HG03108 (cell line): ENCODE measurements at regions not wholly inside any gene's neighbourhood (a gene's known extent, or its start where the extent isn't known, plus 50 kb on each side); places are given as distances from the start of the nearest gene placed in this dataset.

Experiments
- ATAC-seq: cut with Tn5 transposase; IDR thresholded peaks from one replicate; pipeline ENCODE4 v1.9.1; 2021; ENCODE audit warnings: moderate library complexity; ENCODE audit not compliant: unreplicated experiment

DNA sequence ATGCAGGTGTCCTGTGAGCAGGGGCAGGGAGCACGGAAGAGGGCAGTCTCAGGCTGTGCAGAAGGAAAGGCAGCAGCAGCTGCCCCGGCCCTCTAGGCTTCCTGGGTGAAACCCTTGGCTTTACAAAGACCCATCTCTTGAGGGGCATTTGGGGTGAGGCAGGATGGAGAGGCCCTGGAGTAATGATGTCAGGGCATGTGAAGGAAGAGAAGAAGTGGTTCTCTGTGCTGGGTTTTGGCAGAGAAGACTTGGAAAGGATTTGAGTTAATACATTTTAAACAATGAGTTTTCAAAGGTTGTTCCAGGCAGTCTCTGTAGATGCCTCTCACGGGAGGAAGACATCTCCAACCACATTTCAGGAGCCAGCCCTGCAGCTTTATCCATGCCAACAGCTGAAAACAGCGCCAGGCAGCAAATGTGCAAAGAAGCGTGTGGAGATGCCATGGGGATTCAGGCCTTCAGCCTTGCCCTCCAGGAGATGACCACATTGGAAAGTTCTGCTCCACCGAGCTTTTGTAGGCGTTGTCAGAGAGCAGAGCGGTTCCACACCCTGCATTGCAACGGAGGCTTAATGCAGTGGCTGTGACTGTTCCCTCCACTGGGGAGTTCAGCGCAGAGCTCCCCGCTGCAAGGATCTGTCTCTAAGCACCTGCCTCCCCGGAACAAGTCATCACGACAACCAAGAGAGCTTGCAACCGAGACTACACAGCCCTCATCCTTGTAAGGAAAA, 322.8 kb downstream of the UQCRFS1 start:
- no peak for ATAC-seq

DNA sequence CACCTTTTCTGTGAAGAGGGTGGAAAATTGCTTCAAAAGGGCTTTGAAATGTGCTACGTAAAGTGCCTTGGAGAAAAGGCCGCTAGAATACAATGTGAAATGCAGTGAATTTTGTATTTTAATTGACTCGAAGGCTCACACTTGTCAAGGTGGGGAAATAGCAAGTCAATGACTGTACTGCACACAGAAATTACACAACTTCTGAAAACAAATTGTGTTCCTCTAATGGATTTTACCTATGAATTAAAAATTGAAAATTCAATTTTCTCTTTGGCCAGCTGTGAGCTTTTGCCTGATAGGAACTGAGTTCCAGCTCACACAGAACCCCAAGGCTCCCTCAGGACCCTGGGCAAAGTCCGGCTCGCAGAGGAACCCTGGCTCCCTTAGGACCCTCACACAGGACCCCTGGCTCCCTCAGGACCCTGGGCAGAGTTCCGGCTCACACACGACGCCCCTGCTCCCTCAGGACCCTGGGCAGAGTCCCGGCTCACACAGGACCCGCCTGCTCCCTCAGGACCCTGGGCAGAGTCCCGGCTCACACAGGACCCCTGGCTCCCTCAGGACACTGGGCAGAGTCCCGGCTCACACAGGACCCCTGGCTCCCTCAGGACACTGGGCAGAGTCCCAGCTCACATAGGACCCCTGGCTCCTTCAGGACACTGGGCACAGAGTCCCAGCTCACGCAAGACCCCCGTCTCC, 324.9 kb downstream of the UQCRFS1 start:
- ATAC-seq: no peak

GRCh38 chr19:28886708-28887107, 326.2 kb downstream of the UQCRFS1 start:
- ATAC-seq: no peak

DNA sequence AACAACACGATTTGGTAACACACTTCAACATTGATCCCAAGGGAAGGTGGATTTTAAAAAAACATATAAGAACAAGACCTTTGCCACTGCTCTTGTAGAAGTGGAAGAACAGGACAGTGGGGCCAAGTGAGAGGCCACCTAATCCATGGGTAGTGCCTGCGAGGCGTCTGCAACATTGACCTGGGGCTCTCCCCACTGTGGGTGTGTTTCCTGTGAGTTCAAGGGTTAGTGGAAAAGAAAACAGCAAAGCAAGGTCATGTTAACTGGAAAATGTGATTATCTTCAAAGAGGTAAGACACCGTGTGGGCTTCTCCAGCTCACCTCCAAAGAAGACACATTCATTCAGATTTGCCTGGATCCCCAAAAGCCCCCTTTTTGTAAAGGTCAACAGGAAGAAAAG, 327.0 kb downstream of the UQCRFS1 start:
- no peak for ATAC-seq

DNA sequence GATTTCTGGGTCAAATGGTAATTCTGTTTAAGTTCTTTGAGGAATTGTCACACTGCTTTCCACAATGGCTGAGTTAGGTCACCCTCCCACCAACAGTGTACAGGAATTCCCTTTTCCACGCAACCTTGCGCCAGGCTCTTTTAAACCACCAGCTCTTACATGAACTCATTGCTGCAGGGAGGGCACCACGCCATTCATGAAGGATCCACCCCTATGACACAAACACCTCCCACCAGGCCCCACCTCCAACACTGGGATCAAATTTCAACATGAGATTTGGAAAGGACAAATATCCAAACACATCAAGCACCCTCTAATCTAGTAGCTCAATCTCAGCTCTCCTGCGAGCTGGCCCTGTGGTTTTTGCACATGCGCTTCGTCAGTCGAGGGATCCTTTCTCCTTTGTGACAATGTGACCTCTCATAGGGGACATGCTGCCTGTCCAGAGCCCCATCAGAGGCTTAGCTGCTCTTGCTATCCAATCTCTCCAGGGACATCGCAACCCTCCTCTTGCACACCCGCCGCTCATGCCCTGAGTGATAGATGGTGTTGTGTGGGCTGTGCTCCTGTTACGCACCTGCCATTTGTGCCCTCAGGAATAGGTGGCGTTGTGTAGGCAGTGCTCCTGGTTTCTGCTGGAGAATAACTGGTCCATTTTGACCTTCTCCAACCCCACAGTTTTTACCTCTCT, 328.0 kb downstream of the UQCRFS1 start:
- no peak for ATAC-seq

DNA sequence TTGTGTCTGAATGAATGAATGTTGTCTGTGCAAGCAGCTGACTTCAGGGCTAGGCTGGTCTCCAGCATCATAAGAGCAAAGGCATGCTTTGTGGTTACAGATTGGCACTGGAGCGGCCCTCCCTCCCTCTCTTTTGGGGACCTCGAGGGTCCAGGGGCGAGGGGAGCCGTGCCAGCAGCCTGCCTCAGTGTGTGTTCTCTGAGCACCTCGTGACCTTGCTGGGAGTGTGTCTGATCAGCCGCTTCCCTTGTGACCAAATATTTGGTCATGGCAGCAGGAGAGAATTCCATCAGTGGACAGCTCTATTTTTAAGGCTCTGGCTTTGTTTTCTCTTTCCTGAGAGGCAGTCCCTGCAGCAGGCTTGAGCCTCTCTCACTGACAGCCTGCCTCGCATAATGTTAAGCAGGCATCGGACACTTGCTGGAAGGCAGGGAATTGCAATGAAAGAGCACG, 329.7 kb downstream of the UQCRFS1 start:
- ATAC-seq: no peak

- no peak for ATAC-seq
Observed at GRCh38 chr19:28882818-28883217, 330.1 kb downstream of the UQCRFS1 start.

DNA sequence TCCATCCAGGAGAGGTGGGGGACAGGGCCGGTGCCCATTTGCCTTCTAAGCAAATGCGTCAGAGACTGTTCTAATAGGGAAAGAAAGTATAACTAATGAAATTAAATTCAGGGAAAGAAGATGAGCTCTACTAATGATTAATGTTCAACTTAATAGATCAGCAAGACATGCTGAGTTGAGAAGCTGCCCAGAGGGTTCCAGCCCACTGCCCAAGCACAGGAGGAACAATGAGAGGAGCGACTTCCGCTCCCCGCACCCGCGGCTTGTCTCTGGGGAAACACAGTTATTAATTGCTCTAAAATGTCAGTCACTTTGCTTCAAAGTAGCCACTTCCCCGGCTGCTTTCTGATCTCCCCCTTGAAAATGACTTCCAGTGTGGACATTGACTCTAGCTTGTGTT, 331.3 kb downstream of the UQCRFS1 start:
- ATAC-seq: no peak

DNA sequence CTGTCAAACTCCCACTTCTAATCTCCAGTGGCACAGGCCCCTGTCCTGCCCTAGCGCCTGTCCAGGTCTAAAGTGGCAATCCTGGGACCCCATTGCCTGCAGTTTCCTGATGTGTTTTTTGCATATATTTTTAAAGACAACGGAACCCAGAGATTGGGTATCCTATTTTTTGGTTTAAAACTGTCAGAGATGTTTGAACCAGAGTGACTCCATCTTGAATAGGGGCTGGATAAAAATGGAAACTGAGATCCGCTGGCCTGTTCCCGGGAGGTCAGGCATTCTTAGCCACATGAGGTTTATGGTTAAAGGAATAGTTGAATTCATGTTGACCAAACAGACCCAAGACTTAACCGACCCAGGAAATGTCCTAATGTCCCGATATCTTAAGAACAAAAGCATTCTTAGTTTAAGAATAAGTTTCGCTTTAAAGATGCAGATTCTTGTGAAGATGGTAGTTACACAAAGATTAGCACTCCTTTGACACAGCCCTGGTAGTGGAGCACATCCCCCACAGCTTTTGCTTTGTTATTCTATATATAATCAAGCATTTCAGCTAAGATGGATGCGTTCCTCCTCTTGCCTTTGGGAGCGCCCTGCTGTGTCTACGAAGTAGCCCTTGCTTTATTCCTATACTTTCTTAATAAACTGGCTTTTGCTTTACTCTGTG, 332.1 kb downstream of the UQCRFS1 start:
- no peak for ATAC-seq

DNA sequence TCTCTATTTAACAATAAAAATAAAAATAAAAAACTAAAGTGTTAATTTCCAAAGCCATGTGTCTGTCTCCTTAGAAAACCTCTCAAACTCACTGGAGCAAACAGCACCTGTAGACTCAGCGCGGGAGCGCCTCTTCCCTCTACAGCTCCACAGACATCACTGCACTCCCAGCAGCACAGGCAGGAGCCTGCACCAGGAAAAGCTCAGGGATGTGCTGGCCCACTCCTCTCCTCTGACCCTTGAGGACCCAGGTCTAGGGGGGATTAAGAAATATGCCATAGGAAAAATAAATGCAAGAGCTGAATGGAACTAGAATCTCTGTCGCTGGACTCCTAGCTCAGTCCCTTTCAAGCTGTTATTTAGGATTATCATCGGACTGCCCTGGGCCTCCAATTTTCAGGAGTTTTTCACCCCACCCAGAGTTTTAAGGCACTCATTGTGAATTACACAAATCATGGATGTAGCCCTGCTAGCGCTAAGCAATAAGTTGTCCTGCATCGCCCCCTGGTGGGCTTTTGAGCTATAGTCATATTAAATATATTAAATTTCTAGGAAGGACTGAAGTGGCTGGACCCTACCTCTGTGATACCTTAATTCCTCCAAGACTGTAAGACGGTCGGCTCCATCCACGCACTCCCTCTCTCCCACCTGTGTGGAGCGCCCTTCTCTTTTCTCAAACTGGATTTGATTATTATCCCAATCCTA, 333.9 kb downstream of the UQCRFS1 start:
- no peak for ATAC-seq

DNA sequence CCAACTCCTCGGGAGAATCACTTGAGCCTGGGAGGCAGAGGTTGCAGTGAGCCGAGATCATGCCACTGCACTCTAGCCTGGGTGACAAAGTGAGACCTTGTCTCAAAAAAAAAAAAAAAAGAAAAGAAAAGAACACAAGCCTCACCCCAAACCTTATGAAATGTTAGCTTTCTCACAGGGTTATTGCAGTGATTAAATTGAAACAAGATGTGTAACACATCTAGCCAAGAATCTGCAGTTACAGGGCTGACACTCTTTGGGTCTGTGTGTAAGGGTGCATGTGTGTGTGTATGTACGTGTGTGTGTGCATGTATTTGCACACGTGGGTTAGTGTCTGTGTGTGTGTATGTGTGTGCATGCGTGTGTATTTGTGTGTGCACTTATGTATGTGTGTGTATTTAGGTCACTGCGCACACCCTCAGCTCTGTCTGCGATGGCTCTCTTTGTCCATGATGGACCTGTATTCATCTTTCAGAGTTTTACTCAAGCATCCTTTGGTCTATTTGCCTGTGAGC, 336.3 kb downstream of the UQCRFS1 start:
- no peak for ATAC-seq

GRCh38 chr19:28874742-28875141, 338.2 kb downstream of the UQCRFS1 start:
- ATAC-seq: no peak

GRCh38 chr19:28873301-28873700, 339.6 kb downstream of the UQCRFS1 start:
- no peak for ATAC-seq

GRCh38 chr19:28871099-28871725, 341.7 kb downstream of the UQCRFS1 start:
- no peak for ATAC-seq

DNA sequence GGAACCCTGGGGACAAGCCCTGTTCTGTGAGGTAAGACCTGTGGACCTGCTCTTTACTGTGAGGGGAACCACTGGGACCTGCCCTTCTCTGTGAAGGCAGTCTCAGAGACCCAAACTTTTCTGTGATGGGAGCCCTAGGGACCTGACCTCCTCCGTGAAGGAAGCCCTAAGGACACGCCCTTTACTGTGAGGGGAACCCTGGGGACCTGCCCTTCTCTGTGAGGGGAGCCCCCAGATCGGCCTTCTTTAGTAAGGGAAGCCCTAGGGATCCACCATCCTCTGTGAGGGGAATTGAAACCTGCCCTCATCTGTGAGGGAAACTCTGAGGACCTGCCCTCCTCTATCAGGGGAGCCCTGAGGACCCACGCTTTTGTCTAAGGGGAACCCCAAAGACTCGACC, 343.5 kb downstream of the UQCRFS1 start:
- ATAC-seq: no peak

DNA sequence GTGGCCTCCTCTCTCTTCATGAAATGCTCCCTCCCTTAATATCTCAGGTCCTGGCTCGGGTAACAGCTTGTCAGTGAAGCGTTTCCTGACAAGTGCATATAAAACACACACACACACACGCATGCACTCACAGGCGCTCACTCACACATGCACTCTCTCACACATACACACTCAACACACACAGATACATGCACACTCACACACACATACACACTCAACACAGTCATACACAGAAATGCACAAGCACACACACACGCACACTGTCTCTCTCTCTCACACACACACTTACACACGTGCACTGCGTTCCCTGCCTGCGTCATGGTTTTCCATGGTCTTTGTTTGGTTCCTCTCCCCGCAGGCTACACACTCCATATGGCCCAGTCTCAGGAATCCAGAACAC, 344.1 kb downstream of the UQCRFS1 start:
- ATAC-seq: no peak

GRCh38 chr19:28867978-28868377, 345.0 kb downstream of the UQCRFS1 start:
- ATAC-seq: no peak

DNA sequence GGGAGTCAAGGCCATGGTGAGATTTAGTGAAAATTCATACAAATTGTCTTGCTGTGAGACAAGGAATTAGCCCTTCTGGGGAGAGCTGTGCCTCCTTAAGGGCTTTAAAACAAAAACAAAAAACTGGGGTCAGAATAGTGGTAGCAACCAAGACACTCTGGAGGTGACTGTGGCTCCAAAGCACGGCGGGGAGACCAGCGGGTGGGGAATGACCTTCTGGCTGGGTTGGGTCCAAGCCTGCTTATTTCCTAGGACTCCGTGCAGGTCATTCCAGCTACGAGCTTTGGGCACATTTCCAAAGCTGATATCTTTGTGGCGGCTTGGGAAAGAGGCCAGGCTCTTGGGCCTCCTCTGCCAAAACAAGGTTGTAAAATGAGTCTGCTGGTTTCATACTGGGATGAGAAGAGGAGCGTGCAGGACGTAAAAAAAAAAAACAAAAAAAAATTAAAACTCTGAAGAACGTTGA, 348.3 kb downstream of the UQCRFS1 start:
- ATAC-seq: no peak

- ATAC-seq: no peak
Observed at GRCh38 chr19:28864024-28864503, 348.9 kb downstream of the UQCRFS1 start.

DNA sequence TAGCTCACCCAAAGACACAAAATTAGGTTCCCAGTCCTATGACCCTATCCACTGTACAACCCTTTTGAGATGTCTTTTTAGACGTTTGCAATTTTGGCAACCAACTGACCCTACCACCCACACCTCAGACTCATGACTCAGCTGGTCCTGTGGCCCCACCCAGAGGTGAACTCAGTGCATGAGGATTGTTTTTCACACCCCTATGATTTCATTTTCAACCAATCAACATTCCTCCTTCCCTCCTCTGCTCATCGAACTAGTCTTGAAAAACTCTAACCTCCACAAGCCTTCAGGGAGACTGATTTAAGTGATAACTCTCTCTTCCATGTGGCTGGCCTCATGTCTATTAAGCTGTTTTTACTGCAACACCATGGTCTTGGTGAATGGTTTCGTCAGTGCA, 350.7 kb downstream of the UQCRFS1 start:
- no peak for ATAC-seq
